ENCODE measurements at regions not wholly inside any gene's neighbourhood (a gene's known extent, or its start where the extent isn't known, plus 50 kb on each side); places are given as distances from the start of the nearest gene placed in this dataset.
A peak's percentile ranks its signal among the peaks of the same experiment; 100 is the strongest.

GRCh38 chr17:14755002-14755401 lies 454.1 kb downstream of the HS3ST3B1 start:
- Mint-ChIP-seq H3K4me3 (ENCODE audit: unreplicated experiment) (no peak overlapping the region), H3K27ac (ENCODE audit: unreplicated experiment) (no peak overlapping the region), H3K36me3 (ENCODE audit: unreplicated experiment) (no peaks in the 10 kb centered on the region), H3K9me3 (ENCODE audit: unreplicated experiment) (no peaks in the 10 kb centered on the region), H3K4me1 (ENCODE audit: unreplicated experiment) (peaks cover 15% of the 10 kb centered on the region), H3K27me3 (ENCODE audit: unreplicated experiment) (no peaks in the 10 kb centered on the region)
- TF ChIP-seq CTCF (IDR thresholded peaks at IDR 0.05) = no peak
- DNase-seq (ENCODE audit: extremely low spot score, unreplicated experiment) = peak; percentile 42

GRCh38 chr17:14753383-14753782 lies 452.5 kb downstream of the HS3ST3B1 start:
- H3K36me3 Mint-ChIP-seq (ENCODE audit: unreplicated experiment) = no peaks in the 10 kb centered on the region
- no peak overlapping the region for H3K4me3 Mint-ChIP-seq (ENCODE audit: unreplicated experiment)
- H3K27ac Mint-ChIP-seq (ENCODE audit: unreplicated experiment) = no peak overlapping the region
- peak; percentile 21 for DNase-seq (ENCODE audit: extremely low spot score, unreplicated experiment)
- TF ChIP-seq CTCF (IDR thresholded peaks at IDR 0.05) = no peak
- H3K27me3 Mint-ChIP-seq (ENCODE audit: unreplicated experiment) = no peaks in the 10 kb centered on the region
- no peaks in the 10 kb centered on the region for H3K9me3 Mint-ChIP-seq (ENCODE audit: unreplicated experiment)
- peaks cover 13% of the 10 kb centered on the region for H3K4me1 Mint-ChIP-seq (ENCODE audit: unreplicated experiment)

GRCh38 chr17:14752011-14752410 lies 451.1 kb downstream of the HS3ST3B1 start:
- Mint-ChIP-seq H3K4me3 (ENCODE audit: unreplicated experiment) (no peak overlapping the region), H3K9me3 (ENCODE audit: unreplicated experiment) (no peaks in the 10 kb centered on the region), H3K4me1 (ENCODE audit: unreplicated experiment) (peaks cover 13% of the 10 kb centered on the region), H3K36me3 (ENCODE audit: unreplicated experiment) (no peaks in the 10 kb centered on the region), H3K27me3 (ENCODE audit: unreplicated experiment) (no peaks in the 10 kb centered on the region), H3K27ac (ENCODE audit: unreplicated experiment) (no peak overlapping the region)
- TF ChIP-seq CTCF (IDR thresholded peaks at IDR 0.05) = no peak
- DNase-seq (ENCODE audit: extremely low spot score, unreplicated experiment) = no peak

GRCh38 chr17:14750866-14751265 lies 450.0 kb downstream of the HS3ST3B1 start:
- Mint-ChIP-seq H3K36me3 (ENCODE audit: unreplicated experiment) (no peaks in the 10 kb centered on the region), H3K27ac (ENCODE audit: unreplicated experiment) (no peak overlapping the region), H3K9me3 (ENCODE audit: unreplicated experiment) (no peaks in the 10 kb centered on the region), H3K27me3 (ENCODE audit: unreplicated experiment) (no peaks in the 10 kb centered on the region), H3K4me3 (ENCODE audit: unreplicated experiment) (no peak overlapping the region), H3K4me1 (ENCODE audit: unreplicated experiment) (peaks cover 7% of the 10 kb centered on the region)
- DNase-seq (ENCODE audit: extremely low spot score, unreplicated experiment) = peak; percentile 76
- TF ChIP-seq CTCF (IDR thresholded peaks at IDR 0.05) = no peak

- no peaks in the 10 kb centered on the region for H3K9me3 Mint-ChIP-seq (ENCODE audit: unreplicated experiment)
- H3K36me3 Mint-ChIP-seq (ENCODE audit: unreplicated experiment) = no peaks in the 10 kb centered on the region
- H3K4me3 Mint-ChIP-seq (ENCODE audit: unreplicated experiment) = no peak overlapping the region
- TF ChIP-seq CTCF (IDR thresholded peaks at IDR 0.05) = no peak
- H3K4me1 Mint-ChIP-seq (ENCODE audit: unreplicated experiment) = peaks cover 18% of the 10 kb centered on the region
- no peaks in the 10 kb centered on the region for H3K27me3 Mint-ChIP-seq (ENCODE audit: unreplicated experiment)
- H3K27ac Mint-ChIP-seq (ENCODE audit: unreplicated experiment) = no peak overlapping the region
- DNase-seq (ENCODE audit: extremely low spot score, unreplicated experiment) = peak; percentile 23
These were observed 448.4 kb downstream of the HS3ST3B1 start for GRCh38 chr17:14749269-14749668.

All from osteocyte (in vitro differentiated cells).